ENCODE measurements at regions not wholly inside any gene's neighbourhood (a gene's known extent, or its start where the extent isn't known, plus 50 kb on each side); places are given as distances from the start of the nearest gene placed in this dataset.

DNA sequence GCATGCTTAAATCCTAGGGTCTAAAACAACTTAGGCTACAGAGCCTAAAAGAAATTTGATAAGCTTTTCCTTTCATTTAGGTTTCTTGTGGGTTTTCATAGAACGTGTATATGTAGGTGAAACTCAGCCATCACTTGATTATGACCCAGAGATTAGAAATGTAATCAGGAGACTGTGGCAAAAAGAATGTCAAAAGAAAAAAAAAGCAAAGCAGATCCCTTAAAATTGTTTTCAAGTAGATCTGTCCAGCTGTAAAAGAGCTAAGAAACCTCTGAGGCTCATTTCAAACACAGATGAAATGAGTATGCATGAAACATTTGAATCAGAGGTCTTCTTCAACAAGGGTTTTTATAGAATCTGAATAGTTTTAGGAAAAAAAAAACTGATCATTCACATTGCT is 341.3 kb upstream of the PRDM1 start:
- no peak for TF ChIP-seq POLR2A (IDR thresholded peaks at IDR 0.05)
- TF ChIP-seq, protein P1, sequence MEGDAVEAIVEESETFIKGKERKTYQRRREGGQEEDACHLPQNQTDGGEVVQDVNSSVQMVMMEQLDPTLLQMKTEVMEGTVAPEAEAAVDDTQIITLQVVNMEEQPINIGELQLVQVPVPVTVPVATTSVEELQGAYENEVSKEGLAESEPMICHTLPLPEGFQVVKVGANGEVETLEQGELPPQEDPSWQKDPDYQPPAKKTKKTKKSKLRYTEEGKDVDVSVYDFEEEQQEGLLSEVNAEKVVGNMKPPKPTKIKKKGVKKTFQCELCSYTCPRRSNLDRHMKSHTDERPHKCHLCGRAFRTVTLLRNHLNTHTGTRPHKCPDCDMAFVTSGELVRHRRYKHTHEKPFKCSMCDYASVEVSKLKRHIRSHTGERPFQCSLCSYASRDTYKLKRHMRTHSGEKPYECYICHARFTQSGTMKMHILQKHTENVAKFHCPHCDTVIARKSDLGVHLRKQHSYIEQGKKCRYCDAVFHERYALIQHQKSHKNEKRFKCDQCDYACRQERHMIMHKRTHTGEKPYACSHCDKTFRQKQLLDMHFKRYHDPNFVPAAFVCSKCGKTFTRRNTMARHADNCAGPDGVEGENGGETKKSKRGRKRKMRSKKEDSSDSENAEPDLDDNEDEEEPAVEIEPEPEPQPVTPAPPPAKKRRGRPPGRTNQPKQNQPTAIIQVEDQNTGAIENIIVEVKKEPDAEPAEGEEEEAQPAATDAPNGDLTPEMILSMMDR (IDR thresholded peaks at IDR 0.05): no peak

All from testis (tissue), 2 donors.